Liver (tissue), 8 donors: ENCODE measurements at regions not wholly inside any gene's neighbourhood (a gene's known extent, or its start where the extent isn't known, plus 50 kb on each side); places are given as distances from the start of the nearest gene placed in this dataset.

Experiments
- DNase-seq: peaks from one replicate; pipeline ENCODE4 v3.0.0-alpha.2; 2017; ENCODE audit warnings: low spot score
- H3K27ac ChIP-seq, 2 donors: one replicate each; pipeline ENCODE4 v1.7.0; 2013; ENCODE audit warnings: inconsistent platforms in 2 of 2, low read length in 2 of 2, control low read depth in 1 of 2, low read depth in 1 of 2, mild to moderate bottlenecking in 1 of 2
- H3K27me3 ChIP-seq, 4 donors: one replicate each; pipeline versions ENCODE4 v1.6.1 to v1.7.0; 2013; ENCODE audit warnings: low read length in 3 of 4, inconsistent platforms in 1 of 4, mild to moderate bottlenecking in 1 of 4, moderate library complexity in 1 of 4; ENCODE audit not compliant: control insufficient read depth in 4 of 4, insufficient read depth in 4 of 4
- H3K36me3 ChIP-seq, 4 donors: one replicate each; pipeline versions ENCODE4 v1.6.1 to v1.7.0; 2013; ENCODE audit warnings: low read length in 3 of 4, mild to moderate bottlenecking in 3 of 4, low read depth in 1 of 4, moderate library complexity in 1 of 4; ENCODE audit not compliant: control insufficient read depth in 4 of 4, insufficient read depth in 3 of 4
- H3K4me1 ChIP-seq, 4 donors: one replicate each; pipeline versions ENCODE4 v1.6.1 to v1.7.0; 2013; ENCODE audit warnings: low read length in 3 of 4, mild to moderate bottlenecking in 3 of 4, moderate library complexity in 1 of 4; ENCODE audit not compliant: control insufficient read depth in 4 of 4, insufficient read depth in 4 of 4
- H3K4me3 ChIP-seq, 3 donors: one replicate each; pipeline versions ENCODE4 v1.6.1 to v1.7.0; 2013; ENCODE audit warnings: low read length in 3 of 3, control low read depth in 1 of 3, low read depth in 1 of 3, mild to moderate bottlenecking in 1 of 3
- H3K9ac ChIP-seq, 2 donors: one replicate each; pipeline ENCODE4 v1.7.0; 2013; ENCODE audit warnings: low read length in 2 of 2, mild to moderate bottlenecking in 2 of 2, moderate library complexity in 2 of 2, control low read depth in 1 of 2, low read depth in 1 of 2
- H3K9me3 ChIP-seq, 4 donors: one replicate each; pipeline versions ENCODE4 v1.6.1 to v1.7.0; 2013; ENCODE audit warnings: low read length in 3 of 4; ENCODE audit not compliant: control insufficient read depth in 4 of 4
- ATF3 ChIP-seq: IDR thresholded peaks from 2 replicates; pipeline ENCODE4 v1.6.1; 2016; ENCODE audit warnings: antibody characterized with exemption
- CTCF ChIP-seq: fragments of 150-350 bp; IDR thresholded peaks from 2 replicates; pipeline ENCODE4 v1.5.1; 2017; ENCODE audit warnings: improper control_type of control experiment, low read depth, low read length; ENCODE audit not compliant: missing input control
- EGR1 ChIP-seq, 2 donors: IDR thresholded peaks; 2 replicates each; pipeline ENCODE4 v1.6.1; 2016 to 2018; ENCODE audit warnings: antibody characterized with exemption in 2 of 2, low read depth in 2 of 2
- FOXA1 ChIP-seq: IDR thresholded peaks from 2 replicates; pipeline ENCODE4 v1.6.1; 2016; ENCODE audit warnings: antibody characterized with exemption
- FOXA2 ChIP-seq: IDR thresholded peaks from 2 replicates; pipeline ENCODE4 v1.6.1; 2016; ENCODE audit warnings: antibody characterized with exemption
- GABPA ChIP-seq, 2 donors: IDR thresholded peaks in 1 of 2; conservative IDR thresholded peaks in 1 of 2; 2 replicates each; pipeline ENCODE4 v1.6.1; 2016; ENCODE audit warnings: antibody characterized with exemption in 2 of 2, mild to moderate bottlenecking in 1 of 2, moderate library complexity in 1 of 2
- HNF4A ChIP-seq, 2 donors: conservative IDR thresholded peaks; 2 replicates each; pipeline ENCODE4 v1.6.1; 2016; ENCODE audit warnings: antibody characterized with exemption in 2 of 2, mild to moderate bottlenecking in 2 of 2
- HNF4G ChIP-seq: IDR thresholded peaks from 2 replicates; pipeline ENCODE4 v1.6.1; 2016; ENCODE audit warnings: antibody characterized with exemption
- JUND ChIP-seq, 2 donors: IDR thresholded peaks; 2 replicates each; pipeline ENCODE4 v1.6.1; 2016; ENCODE audit warnings: antibody characterized with exemption in 2 of 2
- MAX ChIP-seq: IDR thresholded peaks from 2 replicates; pipeline ENCODE4 v1.6.1; 2016; ENCODE audit warnings: antibody characterized with exemption
- NR2F2 ChIP-seq: IDR thresholded peaks from 2 replicates; pipeline ENCODE4 v1.6.1; 2016; ENCODE audit warnings: antibody characterized with exemption
- RAD21 ChIP-seq, 2 donors: IDR thresholded peaks; 2 replicates each; pipeline ENCODE4 v1.6.1; 2016; ENCODE audit warnings: antibody characterized with exemption in 2 of 2, mild to moderate bottlenecking in 2 of 2
- RXRA ChIP-seq, 2 donors: IDR thresholded peaks; 2 replicates each; pipeline ENCODE4 v1.6.1; 2017 to 2018; ENCODE audit warnings: antibody characterized with exemption in 2 of 2, mild to moderate bottlenecking in 1 of 2
- SP1 ChIP-seq: IDR thresholded peaks from 2 replicates; pipeline ENCODE4 v1.6.1; 2018; ENCODE audit warnings: antibody characterized with exemption, mild to moderate bottlenecking
- TAF1 ChIP-seq: conservative IDR thresholded peaks from 2 replicates; pipeline ENCODE4 v1.6.1; 2016; ENCODE audit warnings: antibody characterized with exemption, mild to moderate bottlenecking
- YY1 ChIP-seq: IDR thresholded peaks from 2 replicates; pipeline ENCODE4 v1.6.1; 2016; ENCODE audit warnings: antibody characterized with exemption, mild to moderate bottlenecking
- ZBTB33 ChIP-seq: IDR thresholded peaks from 2 replicates; pipeline ENCODE4 v1.6.1; 2016; ENCODE audit warnings: antibody characterized with exemption
- WGBS: extraction: QIAGEN DNeasy Blood & Tissue Kit; methylation state at CpG from one replicate; pipeline ENCODE4 v1.1.7; 2013; 5-methylcytosine and 5-hydroxymethylcytosine counted together
- TF ChIP-seq, protein P1 (sequence below): IDR thresholded peaks from 2 replicates; pipeline ENCODE4 v1.6.1; 2016; ENCODE audit warnings: antibody characterized with exemption, mild to moderate bottlenecking
- donor health status: healthy.
- donor health status: healthy.
- donor health status: healthy.
- donor health status: healthy.
- donor health status: healthy.

GRCh38 chr11:92026664-92027063, 198.0 kb upstream of the FAT3 start:
- WGBS, result 92% methylated on average over 7 of the region's 7 CpGs
- Histone ChIP-seq H3K36me3 (no peaks in the 10 kb centered on the region), H3K4me1 (no peaks in the 10 kb centered on the region), H3K9me3 (no peaks in the 10 kb centered on the region), H3K27ac (no peak overlapping the region), H3K4me3 (no peak overlapping the region), H3K9ac (no peak overlapping the region), H3K27me3 (no peaks in the 10 kb centered on the region)
- no peak for TF ChIP-seq CTCF
- no peak for TF ChIP-seq TAF1
- no peak for TF ChIP-seq HNF4G
- TF ChIP-seq EGR1 (IDR thresholded peaks at IDR 0.05; ENCODE audit: low read depth in 2 of 2), result no peak
- TF ChIP-seq HNF4A (conservative IDR thresholded peaks at IDR 0.05), result no peak
- TF ChIP-seq, protein P1, sequence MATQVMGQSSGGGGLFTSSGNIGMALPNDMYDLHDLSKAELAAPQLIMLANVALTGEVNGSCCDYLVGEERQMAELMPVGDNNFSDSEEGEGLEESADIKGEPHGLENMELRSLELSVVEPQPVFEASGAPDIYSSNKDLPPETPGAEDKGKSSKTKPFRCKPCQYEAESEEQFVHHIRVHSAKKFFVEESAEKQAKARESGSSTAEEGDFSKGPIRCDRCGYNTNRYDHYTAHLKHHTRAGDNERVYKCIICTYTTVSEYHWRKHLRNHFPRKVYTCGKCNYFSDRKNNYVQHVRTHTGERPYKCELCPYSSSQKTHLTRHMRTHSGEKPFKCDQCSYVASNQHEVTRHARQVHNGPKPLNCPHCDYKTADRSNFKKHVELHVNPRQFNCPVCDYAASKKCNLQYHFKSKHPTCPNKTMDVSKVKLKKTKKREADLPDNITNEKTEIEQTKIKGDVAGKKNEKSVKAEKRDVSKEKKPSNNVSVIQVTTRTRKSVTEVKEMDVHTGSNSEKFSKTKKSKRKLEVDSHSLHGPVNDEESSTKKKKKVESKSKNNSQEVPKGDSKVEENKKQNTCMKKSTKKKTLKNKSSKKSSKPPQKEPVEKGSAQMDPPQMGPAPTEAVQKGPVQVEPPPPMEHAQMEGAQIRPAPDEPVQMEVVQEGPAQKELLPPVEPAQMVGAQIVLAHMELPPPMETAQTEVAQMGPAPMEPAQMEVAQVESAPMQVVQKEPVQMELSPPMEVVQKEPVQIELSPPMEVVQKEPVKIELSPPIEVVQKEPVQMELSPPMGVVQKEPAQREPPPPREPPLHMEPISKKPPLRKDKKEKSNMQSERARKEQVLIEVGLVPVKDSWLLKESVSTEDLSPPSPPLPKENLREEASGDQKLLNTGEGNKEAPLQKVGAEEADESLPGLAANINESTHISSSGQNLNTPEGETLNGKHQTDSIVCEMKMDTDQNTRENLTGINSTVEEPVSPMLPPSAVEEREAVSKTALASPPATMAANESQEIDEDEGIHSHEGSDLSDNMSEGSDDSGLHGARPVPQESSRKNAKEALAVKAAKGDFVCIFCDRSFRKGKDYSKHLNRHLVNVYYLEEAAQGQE, result no peak
- TF ChIP-seq MAX, result no peak
- TF ChIP-seq SP1, result no peak
- TF ChIP-seq JUND (IDR thresholded peaks at IDR 0.05), result no peak
- TF ChIP-seq NR2F2, result no peak
- no peak for TF ChIP-seq RXRA (IDR thresholded peaks at IDR 0.05)
- no peak for TF ChIP-seq RAD21 (IDR thresholded peaks at IDR 0.05)
- TF ChIP-seq YY1, result no peak
- TF ChIP-seq FOXA2, result no peak
- no peak for TF ChIP-seq ATF3
- TF ChIP-seq FOXA1, result no peak
- no peak for TF ChIP-seq ZBTB33
- no peak for DNase-seq

GRCh38 chr11:92024788-92025187, 199.8 kb upstream of the FAT3 start:
- DNase-seq, result no peak
- H3K9ac ChIP-seq, result no peak overlapping the region
- no peaks in the 10 kb centered on the region for H3K36me3 ChIP-seq
- WGBS, result 64% methylated on average over 2 of the region's 2 CpGs
- no peaks in the 10 kb centered on the region for H3K27me3 ChIP-seq
- TF ChIP-seq TAF1 (no peak), JUND (IDR thresholded peaks at IDR 0.05) (no peak), FOXA2 (no peak), EGR1 (IDR thresholded peaks at IDR 0.05; ENCODE audit: low read depth in 2 of 2) (no peak), GABPA (IDR thresholded peaks at IDR 0.05 in 1 of 2, conservative IDR thresholded peaks at IDR 0.05 in 1 of 2) (no peak), RAD21 (IDR thresholded peaks at IDR 0.05) (no peak)
- no peaks in the 10 kb centered on the region for H3K4me1 ChIP-seq
- H3K4me3 ChIP-seq, result no peak overlapping the region
- H3K9me3 ChIP-seq, result no peaks in the 10 kb centered on the region
- H3K27ac ChIP-seq, result no peak overlapping the region
